Natural killer cell (primary cell): ENCODE measurements at regions not wholly inside any gene's neighbourhood (a gene's known extent, or its start where the extent isn't known, plus 50 kb on each side); places are given as distances from the start of the nearest gene placed in this dataset.
"Not testable (repeated sequence)": the region's sequence is repeated elsewhere in the genome, so short reads cannot be mapped to it uniquely, and the experiment has no call there.

Source experiments
- ATAC-seq, 3 donors: fragments of 150-1000 bp in 2 of 3; fragments of 200-7000 bp in 1 of 3; cut with Tn5 transposase; 1 replicate in 1 of 3; 2 replicates in 2 of 3; pipeline ENCODE4 v1.10.0; 2021; ENCODE audit warnings: mild to moderate bottlenecking in 2 of 3, moderate library complexity in 2 of 3
- DNase-seq, 2 donors: peaks; one replicate each; pipeline versions ENCODE4 v3.0.0 to v3.0.0-alpha.2; 2013 to 2021; ENCODE audit warnings: mixed read lengths in 1 of 2
- H3K27ac ChIP-seq: one replicate; pipeline ENCODE4 v1.5.1; 2013; ENCODE audit warnings: mild to moderate bottlenecking, low read length
- H3K27me3 ChIP-seq: one replicate; pipeline ENCODE4 v1.6.1; 2013; ENCODE audit warnings: low read length; ENCODE audit not compliant: control insufficient read depth, insufficient read depth
- H3K36me3 ChIP-seq: one replicate; pipeline ENCODE4 v1.6.1; 2013; ENCODE audit warnings: low read length; ENCODE audit not compliant: control insufficient read depth, insufficient read depth
- H3K4me1 ChIP-seq: one replicate; pipeline ENCODE4 v1.6.1; 2013; ENCODE audit warnings: low read length; ENCODE audit not compliant: control insufficient read depth, insufficient read depth
- H3K4me3 ChIP-seq: one replicate; pipeline ENCODE4 v1.5.1; 2013; ENCODE audit warnings: low read length
- H3K9me3 ChIP-seq: one replicate; pipeline ENCODE4 v1.6.1; 2013; ENCODE audit warnings: low read length; ENCODE audit not compliant: control insufficient read depth, insufficient read depth
- H3K27ac Mint-ChIP-seq, 2 donors: one replicate each; pipeline ENCODE4 v1.8.0; 2022; ENCODE audit warnings: mild to moderate bottlenecking in 2 of 2, mixed read lengths in 2 of 2, moderate library complexity in 1 of 2
- H3K27me3 Mint-ChIP-seq, 2 donors: one replicate each; pipeline ENCODE4 v1.8.0; 2022; ENCODE audit warnings: low read depth in 2 of 2, mixed read lengths in 2 of 2
- H3K36me3 Mint-ChIP-seq: one replicate; pipeline ENCODE4 v1.8.0; 2022; ENCODE audit warnings: mixed read lengths
- H3K4me1 Mint-ChIP-seq, 2 donors: one replicate each; pipeline ENCODE4 v1.8.0; 2022; ENCODE audit warnings: mixed read lengths in 2 of 2
- H3K4me3 Mint-ChIP-seq: one replicate; pipeline ENCODE4 v1.8.0; 2022; ENCODE audit warnings: mild to moderate bottlenecking, moderate library complexity, mixed read lengths
- H3K9me3 Mint-ChIP-seq, 2 donors: one replicate each; pipeline ENCODE4 v1.8.0; 2022; ENCODE audit warnings: mixed read lengths in 2 of 2
- CTCF ChIP-seq: fragments of 200-600 bp; IDR thresholded peaks from one replicate; pipeline ENCODE4 v1.8.0; 2022; ENCODE audit warnings: antibody characterized with exemption
- WGBS: methylation state at CpG from one replicate; pipeline ENCODE4 v1.1.7; 2013; ENCODE audit warnings: missing lambda C conversion rate; ENCODE audit not compliant: insufficient coverage; 5-methylcytosine and 5-hydroxymethylcytosine counted together
- intact Hi-C: fragments of 100-400 bp; cut with micrococcal nuclease; formaldehyde crosslinking; loops from one replicate; pipeline ENCODE4 v1.14.2; 2022

- Histone ChIP-seq H3K9me3 (peaks cover 11% of the 10 kb centered on the region), H3K27ac (no peak overlapping the region), H3K36me3 (no peaks in the 10 kb centered on the region), H3K27me3 (no peaks in the 10 kb centered on the region), H3K4me1 (no peaks in the 10 kb centered on the region), H3K4me3 (no peak overlapping the region)
- intact Hi-C loops = no loop called here
- Mint-ChIP-seq H3K4me3 (no peak overlapping the region), H3K36me3 (peaks cover 13% of the 10 kb centered on the region), H3K4me1 (no peaks in the 10 kb centered on the region), H3K27ac (no peak overlapping the region), H3K27me3 (no peaks in the 10 kb centered on the region), H3K9me3 (peaks cover 10 to 14% of the 10 kb centered on the region in 2 donors)
- DNase-seq (no peak), ATAC-seq (no peak)
- no peak for TF ChIP-seq CTCF
Observed at GRCh38 chr18:30787410-30787809, 255.1 kb downstream of the DSC3 start.

DNA sequence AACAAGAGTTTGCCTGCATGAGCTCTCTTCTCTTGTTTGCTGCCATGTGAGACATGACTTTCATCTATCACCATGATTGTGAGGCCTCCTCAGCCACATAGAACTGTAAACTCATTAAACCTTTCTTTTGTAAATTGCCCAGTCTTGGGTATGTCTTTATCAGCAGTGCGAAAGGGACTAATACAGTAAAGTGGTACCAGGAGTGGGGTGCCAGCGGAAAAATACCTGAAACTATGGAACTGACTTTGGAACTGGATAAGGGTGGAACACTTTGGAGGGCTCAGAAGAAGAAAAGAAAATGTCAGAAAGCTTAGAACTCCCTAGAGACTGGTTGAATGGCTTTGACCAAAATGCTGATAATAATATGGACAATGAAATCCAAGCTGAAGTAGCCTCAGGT, 260.9 kb downstream of the DSC3 start:
- intact Hi-C loops = no loop called here
- TF ChIP-seq CTCF = no peak
- 87% methylated on average over 2 of the region's 2 CpGs for WGBS

DNA sequence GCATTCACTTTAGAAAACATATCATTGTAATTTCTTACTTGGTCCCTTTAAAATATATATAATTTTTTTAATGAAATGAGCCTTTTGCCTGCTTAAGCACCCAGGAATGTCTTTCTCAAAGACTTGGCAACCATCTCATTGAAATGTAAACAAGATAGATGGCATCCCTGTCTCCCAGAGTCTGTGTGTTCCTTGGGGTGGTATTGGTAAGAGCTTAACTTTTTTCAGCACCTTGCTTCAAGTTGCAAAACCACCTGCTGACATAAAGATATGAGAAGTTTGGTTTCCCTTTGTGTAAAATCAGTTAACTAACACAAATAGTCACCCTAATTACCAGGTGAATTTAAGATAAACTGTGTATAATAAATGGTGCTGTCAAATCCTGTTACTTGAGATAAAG, 266.9 kb downstream of the DSC3 start:
- H3K4me1 ChIP-seq = no peaks in the 10 kb centered on the region
- H3K4me1 Mint-ChIP-seq = no peaks in the 10 kb centered on the region
- ATAC-seq (no peak), DNase-seq (no peak)
- H3K9me3 Mint-ChIP-seq = peaks cover 6 to 15% of the 10 kb centered on the region in 2 donors
- H3K36me3 ChIP-seq = no peaks in the 10 kb centered on the region
- no peak overlapping the region for H3K27ac Mint-ChIP-seq
- peaks cover 3% of the 10 kb centered on the region for H3K9me3 ChIP-seq
- intact Hi-C loops = no loop called here
- H3K27me3 ChIP-seq = no peaks in the 10 kb centered on the region
- no peak for TF ChIP-seq CTCF
- no peaks in the 10 kb centered on the region for H3K36me3 Mint-ChIP-seq
- no peak overlapping the region for H3K4me3 Mint-ChIP-seq
- H3K27me3 Mint-ChIP-seq = no peaks in the 10 kb centered on the region
- H3K27ac ChIP-seq = no peak overlapping the region
- no peak overlapping the region for H3K4me3 ChIP-seq

More for the DNA sequence above, 260.9 kb downstream of the DSC3 start:
- Mint-ChIP-seq H3K36me3 (peaks cover 16% of the 10 kb centered on the region), H3K4me1 (no peaks in the 10 kb centered on the region), H3K9me3 (peaks cover 8 to 20% of the 10 kb centered on the region in 2 donors), H3K4me3 (no peak overlapping the region), H3K27me3 (no peaks in the 10 kb centered on the region), H3K27ac (no peak overlapping the region)
- DNase-seq (no peak), ATAC-seq (no peak)
- no peak overlapping the region for H3K4me3 ChIP-seq
- no peaks in the 10 kb centered on the region for H3K4me1 ChIP-seq
- H3K36me3 ChIP-seq = no peaks in the 10 kb centered on the region
- H3K27ac ChIP-seq = no peak overlapping the region
- peaks cover 10% of the 10 kb centered on the region for H3K9me3 ChIP-seq
- H3K27me3 ChIP-seq = no peaks in the 10 kb centered on the region

DNA sequence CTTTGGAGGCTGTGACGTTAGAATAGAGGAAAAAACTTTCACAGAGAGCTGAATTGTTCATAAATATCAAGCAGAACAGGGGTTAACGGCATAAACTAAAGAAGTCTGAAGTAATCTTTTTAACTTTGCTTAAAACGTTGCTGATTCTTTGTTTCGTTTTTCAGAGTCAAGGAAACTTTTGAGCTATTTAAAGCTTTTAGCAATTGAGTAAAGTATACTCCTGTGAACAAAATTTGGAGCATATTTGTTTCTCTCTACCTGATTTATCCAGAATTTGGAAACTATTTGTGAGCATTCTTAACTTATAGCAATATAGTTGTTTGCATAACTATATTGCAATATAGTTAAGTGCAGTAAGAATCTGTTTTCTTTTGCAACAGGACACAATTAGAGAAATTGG, 270.4 kb downstream of the DSC3 start:
- H3K36me3 Mint-ChIP-seq, H3K4me3 Mint-ChIP-seq, H3K4me1 Mint-ChIP-seq, H3K36me3 ChIP-seq, H3K4me1 ChIP-seq, H3K27me3 Mint-ChIP-seq, H3K9me3 ChIP-seq, intact Hi-C loops, H3K27ac ChIP-seq, ATAC-seq, H3K9me3 Mint-ChIP-seq, DNase-seq, H3K27ac Mint-ChIP-seq, H3K4me3 ChIP-seq, H3K27me3 ChIP-seq: not testable (repeated sequence)
- 84% methylated on average over 4 of the region's 4 CpGs for WGBS
